Heart left ventricle (tissue), 13 donors: ENCODE measurements at regions not wholly inside any gene's neighbourhood (a gene's known extent, or its start where the extent isn't known, plus 50 kb on each side); places are given as distances from the start of the nearest gene placed in this dataset.
"Not testable (repeated sequence)": the region's sequence is repeated elsewhere in the genome, so short reads cannot be mapped to it uniquely, and the experiment has no call there.

Experiments
- CTCF ChIP-seq, 12 donors: fragments of 200-600 bp; sonication (generic) in 4 of 12; IDR thresholded peaks; one replicate each; pipeline versions ENCODE4 v1.5.0 to v1.8.0; 2018 to 2022; ENCODE audit warnings: antibody characterized with exemption in 12 of 12, mild to moderate bottlenecking in 5 of 12
- POLR2A ChIP-seq, 2 donors: fragments of 450-650 bp; IDR thresholded peaks; one replicate each; pipeline ENCODE4 v1.6.1; 2017; ENCODE audit warnings: antibody characterized with exemption in 2 of 2, mild to moderate bottlenecking in 2 of 2, moderate library complexity in 2 of 2
- donor health status: ischemic (EF 13 %, LVEDD 7.1; RV severe dilation, severe dysfunction).
- donor health status: DM: no; HTN: yes; CAD: no.
- donor health status: DM: no; HTN: no; CAD: no.
- donor health status: ischemic (EF 25% LVEDD 6.9; RV normal size, moderate dysfunction).
- donor health status: ischemic (EF 25% LVEDD 5.7; RV mildly dilated, moderate dysfunction).
- donor health status: ischemic (EF 35%, LVEDD 5.7; RV mildly dilated, moderate dysfunction).
- donor health status: nonischemic (EF 11% LVEDD 7.7; RV severe dilation, severe dysfunction).
- donor health status: DM: yes; HTN: yes; CAD: no.
- donor health status: PGD.
- donor health status: ischemic (EF 29% LVEDD 5.4; RV normal size, mild dysfunction).
- donor health status: nonischemic (EF 23%, LVEDD 6.1; RV moderate dilation, normal function).

- TF ChIP-seq CTCF, POLR2A (IDR thresholded peaks at IDR 0.05): not testable (repeated sequence)
These were observed 87.1 kb upstream of the BCHE start for GRCh38 chr3:165924301-165924791.
